ENCODE measurements at regions not wholly inside any gene's neighbourhood (a gene's known extent, or its start where the extent isn't known, plus 50 kb on each side); places are given as distances from the start of the nearest gene placed in this dataset.

- TF ChIP-seq CTCF (IDR thresholded peaks at IDR 0.05; ENCODE audit: poor library complexity, severe bottlenecking) (no peak), EZH2 (IDR thresholded peaks at IDR 0.05; ENCODE audit: borderline replicate concordance, insufficient read depth, low read length, poor library complexity, severe bottlenecking) (no peak), POLR2AphosphoS5 (IDR thresholded peaks at IDR 0.05) (no peak), RAD21 (conservative IDR thresholded peaks at IDR 0.05) (no peak)
These were observed 67.8 kb upstream of the SORBS2 start for GRCh38 chr4:185879666-185880312.
